Ishikawa (cell line): ENCODE measurements at regions not wholly inside any gene's neighbourhood (a gene's known extent, or its start where the extent isn't known, plus 50 kb on each side); places are given as distances from the start of the nearest gene placed in this dataset.

Source experiments
- CEBPB ChIP-seq: IDR thresholded peaks from 2 replicates; pipeline ENCODE4 v1.6.1; 2012
- CREB1 ChIP-seq: IDR thresholded peaks from 2 replicates; pipeline ENCODE4 v1.6.1; 2012; ENCODE audit warnings: low read depth
- EGR1 ChIP-seq: IDR thresholded peaks from 2 replicates; pipeline ENCODE4 v1.6.1; 2012
- EP300 ChIP-seq: IDR thresholded peaks from 2 replicates; pipeline ENCODE4 v1.6.1; 2012; ENCODE audit warnings: borderline replicate concordance
- FOXM1 ChIP-seq: IDR thresholded peaks from 2 replicates; pipeline ENCODE4 v1.6.1; 2012; ENCODE audit warnings: low read depth, borderline replicate concordance
- NFIC ChIP-seq: IDR thresholded peaks from 2 replicates; pipeline ENCODE4 v1.6.1; 2012
- RAD21 ChIP-seq: IDR thresholded peaks from 2 replicates; pipeline ENCODE4 v1.6.1; 2012; ENCODE audit warnings: low read depth
- TAF1 ChIP-seq: IDR thresholded peaks from 2 replicates; pipeline ENCODE4 v1.6.1; 2012; ENCODE audit warnings: low read depth, mild to moderate bottlenecking
- TCF12 ChIP-seq: IDR thresholded peaks from 2 replicates; pipeline ENCODE4 v1.6.1; 2012; ENCODE audit warnings: low read depth
- TEAD4 ChIP-seq: IDR thresholded peaks from 2 replicates; pipeline ENCODE4 v1.6.1; 2012
- YY1 ChIP-seq: IDR thresholded peaks from 2 replicates; pipeline ENCODE4 v1.6.1; 2012; ENCODE audit warnings: low read depth
- ZBTB7A ChIP-seq: IDR thresholded peaks from 2 replicates; pipeline ENCODE4 v1.6.1; 2012; ENCODE audit warnings: low read depth
- TF ChIP-seq, protein P1 (sequence below): IDR thresholded peaks from 2 replicates; pipeline ENCODE4 v1.6.1; 2012
- TF ChIP-seq, protein P2 (sequence below): IDR thresholded peaks from 2 replicates; pipeline ENCODE4 v1.6.1; 2012; ENCODE audit warnings: low read depth, mild to moderate bottlenecking
- TF ChIP-seq, protein P3 (sequence below): IDR thresholded peaks from 2 replicates; pipeline ENCODE4 v1.6.1; 2012

DNA sequence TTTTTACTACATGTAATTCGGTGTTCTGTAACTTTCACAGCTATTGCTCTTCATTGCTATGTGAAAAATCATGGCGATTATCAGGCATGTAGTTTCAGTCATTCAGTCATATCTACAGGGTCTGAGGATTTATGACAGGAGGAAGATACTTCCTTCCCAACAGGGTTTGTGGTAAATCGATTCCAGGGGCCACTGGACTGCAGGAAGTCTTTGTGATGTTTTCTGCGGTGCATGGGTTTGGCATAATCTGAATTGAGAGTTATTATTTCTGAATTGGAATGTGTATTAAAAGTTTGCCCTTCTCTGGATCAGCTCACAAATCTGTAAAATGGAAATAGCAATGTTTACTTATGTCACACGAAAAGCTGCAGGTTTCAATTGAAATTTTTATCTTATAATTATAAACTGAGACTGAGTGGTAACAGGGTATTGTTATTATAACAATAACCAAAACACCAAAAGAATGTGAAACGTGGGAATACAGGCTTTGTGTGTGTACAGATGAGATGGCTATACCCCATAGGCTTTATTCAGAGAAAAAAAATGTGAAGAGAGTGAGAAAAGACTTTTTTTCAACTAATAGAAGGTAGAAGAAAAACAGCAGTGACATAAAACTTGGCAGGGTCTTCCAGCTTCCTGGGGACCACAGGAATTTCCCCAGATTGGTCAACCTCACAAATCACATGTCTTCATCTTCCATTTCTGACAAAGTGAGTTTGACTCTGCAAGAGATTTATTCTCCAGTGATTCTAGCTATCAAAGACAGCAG is 307.7 kb upstream of the NFE2L3 start:
- TF ChIP-seq, protein P1, sequence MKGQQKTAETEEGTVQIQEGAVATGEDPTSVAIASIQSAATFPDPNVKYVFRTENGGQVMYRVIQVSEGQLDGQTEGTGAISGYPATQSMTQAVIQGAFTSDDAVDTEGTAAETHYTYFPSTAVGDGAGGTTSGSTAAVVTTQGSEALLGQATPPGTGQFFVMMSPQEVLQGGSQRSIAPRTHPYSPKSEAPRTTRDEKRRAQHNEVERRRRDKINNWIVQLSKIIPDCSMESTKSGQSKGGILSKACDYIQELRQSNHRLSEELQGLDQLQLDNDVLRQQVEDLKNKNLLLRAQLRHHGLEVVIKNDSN: no peak
- TF ChIP-seq EGR1 (no peak), CEBPB (no peak), TAF1 (no peak), EP300 (no peak), RAD21 (no peak), YY1 (no peak), FOXM1 (no peak), TEAD4 (no peak), ZBTB7A (no peak), TCF12 (no peak), NFIC (no peak), CREB1 (no peak)
- TF ChIP-seq, protein P2, sequence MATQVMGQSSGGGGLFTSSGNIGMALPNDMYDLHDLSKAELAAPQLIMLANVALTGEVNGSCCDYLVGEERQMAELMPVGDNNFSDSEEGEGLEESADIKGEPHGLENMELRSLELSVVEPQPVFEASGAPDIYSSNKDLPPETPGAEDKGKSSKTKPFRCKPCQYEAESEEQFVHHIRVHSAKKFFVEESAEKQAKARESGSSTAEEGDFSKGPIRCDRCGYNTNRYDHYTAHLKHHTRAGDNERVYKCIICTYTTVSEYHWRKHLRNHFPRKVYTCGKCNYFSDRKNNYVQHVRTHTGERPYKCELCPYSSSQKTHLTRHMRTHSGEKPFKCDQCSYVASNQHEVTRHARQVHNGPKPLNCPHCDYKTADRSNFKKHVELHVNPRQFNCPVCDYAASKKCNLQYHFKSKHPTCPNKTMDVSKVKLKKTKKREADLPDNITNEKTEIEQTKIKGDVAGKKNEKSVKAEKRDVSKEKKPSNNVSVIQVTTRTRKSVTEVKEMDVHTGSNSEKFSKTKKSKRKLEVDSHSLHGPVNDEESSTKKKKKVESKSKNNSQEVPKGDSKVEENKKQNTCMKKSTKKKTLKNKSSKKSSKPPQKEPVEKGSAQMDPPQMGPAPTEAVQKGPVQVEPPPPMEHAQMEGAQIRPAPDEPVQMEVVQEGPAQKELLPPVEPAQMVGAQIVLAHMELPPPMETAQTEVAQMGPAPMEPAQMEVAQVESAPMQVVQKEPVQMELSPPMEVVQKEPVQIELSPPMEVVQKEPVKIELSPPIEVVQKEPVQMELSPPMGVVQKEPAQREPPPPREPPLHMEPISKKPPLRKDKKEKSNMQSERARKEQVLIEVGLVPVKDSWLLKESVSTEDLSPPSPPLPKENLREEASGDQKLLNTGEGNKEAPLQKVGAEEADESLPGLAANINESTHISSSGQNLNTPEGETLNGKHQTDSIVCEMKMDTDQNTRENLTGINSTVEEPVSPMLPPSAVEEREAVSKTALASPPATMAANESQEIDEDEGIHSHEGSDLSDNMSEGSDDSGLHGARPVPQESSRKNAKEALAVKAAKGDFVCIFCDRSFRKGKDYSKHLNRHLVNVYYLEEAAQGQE: no peak
- TF ChIP-seq, protein P3, sequence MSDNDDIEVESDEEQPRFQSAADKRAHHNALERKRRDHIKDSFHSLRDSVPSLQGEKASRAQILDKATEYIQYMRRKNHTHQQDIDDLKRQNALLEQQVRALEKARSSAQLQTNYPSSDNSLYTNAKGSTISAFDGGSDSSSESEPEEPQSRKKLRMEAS: no peak

DNA sequence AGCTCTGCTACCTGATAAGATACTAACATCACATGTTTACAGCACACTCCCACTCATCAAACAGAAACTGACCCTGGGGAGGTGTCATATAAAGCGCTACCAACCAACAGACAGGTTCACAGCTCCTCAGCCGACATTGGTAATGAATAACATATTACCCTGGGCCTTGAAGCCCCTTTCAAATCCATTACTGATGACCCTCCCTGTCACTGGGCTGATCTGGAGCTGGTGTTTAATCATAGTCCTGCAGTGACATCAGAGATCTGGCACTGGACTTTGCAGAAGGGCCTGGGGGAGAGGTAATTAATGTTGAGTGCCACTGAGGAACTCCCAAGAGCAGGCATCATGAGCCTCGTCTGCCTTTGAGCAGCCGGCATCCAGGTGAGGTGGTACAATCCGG is 306.5 kb upstream of the NFE2L3 start:
- no peak for TF ChIP-seq CREB1
- TF ChIP-seq ZBTB7A: no peak
- TF ChIP-seq RAD21: no peak
- no peak for TF ChIP-seq TAF1
- no peak for TF ChIP-seq YY1
- TF ChIP-seq, protein P3: no peak

DNA sequence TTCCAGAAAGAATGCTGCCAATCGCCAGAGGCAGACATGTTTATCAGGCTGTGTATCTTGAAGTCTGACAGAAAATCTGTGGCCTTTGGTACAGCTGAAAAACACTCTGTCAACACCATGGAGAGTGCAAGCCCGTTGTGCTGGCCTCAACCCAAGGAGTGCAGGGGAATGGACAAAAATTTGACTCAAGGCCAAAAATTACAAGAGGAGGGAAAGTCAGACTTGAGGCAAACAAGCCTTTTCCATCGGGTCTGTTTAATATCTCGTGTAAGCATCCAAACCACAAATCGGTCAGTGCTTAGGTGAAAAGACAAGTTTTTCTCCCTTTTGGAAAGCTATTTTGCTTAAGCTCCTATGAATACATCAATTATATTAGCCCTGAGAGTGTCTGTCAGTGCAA is 305.3 kb upstream of the NFE2L3 start:
- TF ChIP-seq, protein P2: peak; percentile 50; the same call in 1 of the 2 replicates
- no peak for TF ChIP-seq CREB1
- peak; percentile 32 for TF ChIP-seq NFIC
- TF ChIP-seq TCF12: no peak
- TF ChIP-seq TAF1: no peak
- TF ChIP-seq, protein P3: no peak

DNA sequence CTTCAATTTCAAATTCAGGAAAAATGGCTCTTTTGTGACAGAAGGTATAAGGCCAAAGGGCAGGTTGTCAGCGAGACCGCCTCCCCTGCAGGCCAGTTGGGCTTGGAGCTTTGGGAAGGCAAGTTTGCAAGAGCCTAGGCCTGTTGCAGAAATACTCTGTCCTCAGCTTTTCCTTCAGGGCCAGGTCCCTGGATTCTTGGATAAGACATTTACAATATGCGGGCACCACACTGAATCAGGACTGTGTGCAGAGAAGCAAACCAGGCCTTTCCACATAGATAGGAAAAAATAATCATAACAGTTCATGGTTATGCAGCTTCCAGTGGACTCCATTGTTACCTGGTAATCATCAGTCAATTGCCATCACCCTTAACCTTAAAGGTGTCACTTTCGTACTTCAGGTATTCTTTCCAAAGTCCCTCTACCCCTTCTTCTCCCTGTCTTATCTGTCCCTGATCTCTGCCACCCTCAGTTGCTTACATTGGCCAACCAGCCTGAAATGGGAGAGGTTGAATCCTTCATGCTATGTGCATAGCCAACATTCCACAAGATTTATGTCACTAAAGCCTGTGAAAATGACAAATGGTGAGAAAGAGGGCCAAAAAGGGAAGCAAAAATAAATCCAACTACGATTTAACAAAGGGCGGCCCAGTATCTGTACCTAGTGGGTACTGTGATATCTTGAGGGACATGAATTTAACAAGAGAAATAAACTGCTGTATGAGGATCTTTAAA is 304.5 kb upstream of the NFE2L3 start:
- TF ChIP-seq, protein P1: no peak
- no peak for TF ChIP-seq YY1
- TF ChIP-seq NFIC: no peak
- TF ChIP-seq EP300: no peak
- TF ChIP-seq TCF12: no peak
- TF ChIP-seq CREB1: no peak
- TF ChIP-seq EGR1: no peak
- TF ChIP-seq ZBTB7A: no peak
- no peak for TF ChIP-seq TAF1
- TF ChIP-seq TEAD4: no peak
- no peak for TF ChIP-seq RAD21
- TF ChIP-seq, protein P2: no peak
- TF ChIP-seq, protein P3: no peak
- no peak for TF ChIP-seq FOXM1
- TF ChIP-seq CEBPB: no peak
